Neural crest cell (in vitro differentiated cells): ENCODE measurements at regions not wholly inside any gene's neighbourhood (a gene's known extent, or its start where the extent isn't known, plus 50 kb on each side); places are given as distances from the start of the nearest gene placed in this dataset.

Experiments used
- DNase-seq: peaks from one replicate; pipeline ENCODE4 v3.0.0; 2021; ENCODE audit warnings: low read depth, mixed read lengths, low spot score
- H3K27ac Mint-ChIP-seq: one replicate; pipeline ENCODE4 v1.8.0; 2021; ENCODE audit warnings: mild to moderate bottlenecking, mixed read lengths; ENCODE audit not compliant: unreplicated experiment
- H3K27me3 Mint-ChIP-seq: 2 replicates; pipeline ENCODE4 v1.8.0; 2021; ENCODE audit warnings: low read depth, mild to moderate bottlenecking, mixed read lengths
- H3K36me3 Mint-ChIP-seq: 2 replicates; pipeline ENCODE4 v1.8.0; 2021; ENCODE audit warnings: low read depth, mild to moderate bottlenecking, mixed read lengths
- H3K4me1 Mint-ChIP-seq: 2 replicates; pipeline ENCODE4 v1.8.0; 2021; ENCODE audit warnings: mixed read lengths
- H3K4me3 Mint-ChIP-seq: one replicate; pipeline ENCODE4 v1.8.0; 2021; ENCODE audit warnings: mild to moderate bottlenecking, mixed read lengths
- H3K9me3 Mint-ChIP-seq: 2 replicates; pipeline ENCODE4 v1.8.0; 2021; ENCODE audit warnings: mixed read lengths
- TF ChIP-seq, protein P1 (sequence below): fragments of 200-600 bp; sonication (generic); conservative IDR thresholded peaks from 2 replicates; pipeline ENCODE4 v1.5.0; 2021; ENCODE audit warnings: antibody characterized with exemption, mild to moderate bottlenecking

DNA sequence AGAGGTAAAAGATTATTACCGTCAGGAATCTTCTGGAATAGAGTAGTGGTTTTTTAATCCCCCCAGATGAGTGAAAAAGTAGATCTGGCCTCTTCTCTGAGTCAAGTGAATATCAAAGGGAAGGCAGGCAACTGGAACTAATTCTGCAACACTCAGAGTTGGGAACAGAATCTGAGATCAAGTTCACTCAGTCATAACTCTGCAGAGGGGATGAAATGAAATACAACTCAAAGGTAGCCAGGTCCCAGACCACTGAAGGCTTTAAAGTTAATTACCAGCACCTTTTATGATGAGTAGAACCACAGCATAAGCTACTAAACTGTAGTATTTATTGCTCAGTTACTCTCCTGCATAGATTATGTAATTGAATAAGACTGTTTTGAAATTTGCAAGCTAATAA lies 455.6 kb upstream of the AKR1E2 start:
- TF ChIP-seq, protein P1, sequence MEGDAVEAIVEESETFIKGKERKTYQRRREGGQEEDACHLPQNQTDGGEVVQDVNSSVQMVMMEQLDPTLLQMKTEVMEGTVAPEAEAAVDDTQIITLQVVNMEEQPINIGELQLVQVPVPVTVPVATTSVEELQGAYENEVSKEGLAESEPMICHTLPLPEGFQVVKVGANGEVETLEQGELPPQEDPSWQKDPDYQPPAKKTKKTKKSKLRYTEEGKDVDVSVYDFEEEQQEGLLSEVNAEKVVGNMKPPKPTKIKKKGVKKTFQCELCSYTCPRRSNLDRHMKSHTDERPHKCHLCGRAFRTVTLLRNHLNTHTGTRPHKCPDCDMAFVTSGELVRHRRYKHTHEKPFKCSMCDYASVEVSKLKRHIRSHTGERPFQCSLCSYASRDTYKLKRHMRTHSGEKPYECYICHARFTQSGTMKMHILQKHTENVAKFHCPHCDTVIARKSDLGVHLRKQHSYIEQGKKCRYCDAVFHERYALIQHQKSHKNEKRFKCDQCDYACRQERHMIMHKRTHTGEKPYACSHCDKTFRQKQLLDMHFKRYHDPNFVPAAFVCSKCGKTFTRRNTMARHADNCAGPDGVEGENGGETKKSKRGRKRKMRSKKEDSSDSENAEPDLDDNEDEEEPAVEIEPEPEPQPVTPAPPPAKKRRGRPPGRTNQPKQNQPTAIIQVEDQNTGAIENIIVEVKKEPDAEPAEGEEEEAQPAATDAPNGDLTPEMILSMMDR, result no peak
- Mint-ChIP-seq H3K36me3 (no peaks in the 10 kb centered on the region), H3K27me3 (no peaks in the 10 kb centered on the region), H3K27ac (no peak overlapping the region), H3K4me3 (no peak overlapping the region), H3K9me3 (peaks cover 4% of the 10 kb centered on the region), H3K4me1 (peaks cover 22% of the 10 kb centered on the region)
- DNase-seq, result no peak

- Mint-ChIP-seq H3K4me3 (no peak overlapping the region), H3K9me3 (peaks cover 2% of the 10 kb centered on the region), H3K36me3 (no peaks in the 10 kb centered on the region), H3K27ac (no peak overlapping the region), H3K4me1 (no peaks in the 10 kb centered on the region), H3K27me3 (no peaks in the 10 kb centered on the region)
- TF ChIP-seq, protein P1, result no peak
- no peak for DNase-seq
These were observed 464.4 kb upstream of the AKR1E2 start for GRCh38 chr10:4361581-4361980.

GRCh38 chr10:4359003-4359402 lies 467.0 kb upstream of the AKR1E2 start:
- no peak overlapping the region for H3K27ac Mint-ChIP-seq
- H3K4me3 Mint-ChIP-seq, result no peak overlapping the region
- DNase-seq, result no peak
- H3K4me1 Mint-ChIP-seq, result peaks cover 4% of the 10 kb centered on the region
- H3K36me3 Mint-ChIP-seq, result no peaks in the 10 kb centered on the region
- no peaks in the 10 kb centered on the region for H3K27me3 Mint-ChIP-seq
- TF ChIP-seq, protein P1, result no peak
- peaks cover 4% of the 10 kb centered on the region for H3K9me3 Mint-ChIP-seq

DNA sequence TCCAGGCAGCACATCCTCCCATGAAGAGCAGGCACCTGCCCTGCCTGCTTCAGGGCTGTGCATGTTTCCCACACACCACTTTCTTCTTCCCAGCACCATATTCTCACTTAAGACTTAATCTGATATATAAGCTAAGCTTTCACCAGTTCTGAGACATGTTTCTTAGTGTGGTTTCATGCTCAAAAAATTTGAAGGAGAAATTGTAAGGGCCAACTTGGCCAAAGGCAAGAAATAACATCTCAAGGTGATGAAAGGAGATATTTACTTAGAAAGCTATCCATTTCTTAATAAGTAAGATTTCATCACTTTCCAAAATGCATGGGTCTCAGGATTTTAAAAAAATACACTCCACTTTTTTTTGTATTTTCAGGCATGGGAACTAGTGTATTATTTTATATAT lies 468.1 kb upstream of the AKR1E2 start:
- Mint-ChIP-seq H3K36me3 (no peaks in the 10 kb centered on the region), H3K4me1 (peaks cover 12% of the 10 kb centered on the region), H3K27me3 (no peaks in the 10 kb centered on the region), H3K27ac (no peak overlapping the region), H3K9me3 (peaks cover 4% of the 10 kb centered on the region), H3K4me3 (no peak overlapping the region)
- DNase-seq, result no peak
- TF ChIP-seq, protein P1, result no peak

- DNase-seq, result no peak
- Mint-ChIP-seq H3K36me3 (no peaks in the 10 kb centered on the region), H3K4me3 (no peak overlapping the region), H3K4me1 (peaks cover 16% of the 10 kb centered on the region), H3K27me3 (no peaks in the 10 kb centered on the region), H3K27ac (no peak overlapping the region), H3K9me3 (peaks cover 4% of the 10 kb centered on the region)
- TF ChIP-seq, protein P1, result no peak
These were observed 470.7 kb upstream of the AKR1E2 start for GRCh38 chr10:4355350-4355749.

- Mint-ChIP-seq H3K9me3 (peaks cover 8% of the 10 kb centered on the region), H3K27me3 (no peaks in the 10 kb centered on the region)
- TF ChIP-seq, protein P1, result no peak
These were observed 471.6 kb upstream of the AKR1E2 start for GRCh38 chr10:4354382-4354812.

More at GRCh38 chr10:4354382-4354812, 471.6 kb upstream of the AKR1E2 start:
- DNase-seq, result no peak
- Mint-ChIP-seq H3K27ac (peak overlapping the region; percentile 3), H3K4me1 (peaks cover 16% of the 10 kb centered on the region), H3K4me3 (no peak overlapping the region), H3K36me3 (no peaks in the 10 kb centered on the region)
